ENCODE measurements at regions not wholly inside any gene's neighbourhood (a gene's known extent, or its start where the extent isn't known, plus 50 kb on each side); places are given as distances from the start of the nearest gene placed in this dataset.

GRCh38 chr3:30256474-30256873 is 349.9 kb upstream of the TGFBR2 start:
- no peaks in the 10 kb centered on the region for H3K36me3 Mint-ChIP-seq (ENCODE audit: low read depth, unreplicated experiment)
- no peak for TF ChIP-seq CTCF (IDR thresholded peaks at IDR 0.05; ENCODE audit: unreplicated experiment)
- H3K4me1 Mint-ChIP-seq (ENCODE audit: unreplicated experiment): peaks cover 13% of the 10 kb centered on the region
- no peak overlapping the region for H3K27ac Mint-ChIP-seq (ENCODE audit: unreplicated experiment)
- no peak overlapping the region for H3K4me3 Mint-ChIP-seq (ENCODE audit: unreplicated experiment)
- no peaks in the 10 kb centered on the region for H3K9me3 Mint-ChIP-seq (ENCODE audit: unreplicated experiment)
- DNase-seq (ENCODE audit: low spot score): no peak
- no peaks in the 10 kb centered on the region for H3K27me3 Mint-ChIP-seq (ENCODE audit: unreplicated experiment)

GRCh38 chr3:30258426-30259392 is 347.7 kb upstream of the TGFBR2 start:
- no peak overlapping the region for H3K27ac Mint-ChIP-seq (ENCODE audit: unreplicated experiment)
- H3K4me1 Mint-ChIP-seq (ENCODE audit: unreplicated experiment): peaks cover 16% of the 10 kb centered on the region
- TF ChIP-seq CTCF (IDR thresholded peaks at IDR 0.05; ENCODE audit: unreplicated experiment): no peak
- DNase-seq (ENCODE audit: low spot score): no peak
- H3K27me3 Mint-ChIP-seq (ENCODE audit: unreplicated experiment): peaks cover 4% of the 10 kb centered on the region
- no peak overlapping the region for H3K4me3 Mint-ChIP-seq (ENCODE audit: unreplicated experiment)
- H3K36me3 Mint-ChIP-seq (ENCODE audit: low read depth, unreplicated experiment): no peaks in the 10 kb centered on the region
- no peaks in the 10 kb centered on the region for H3K9me3 Mint-ChIP-seq (ENCODE audit: unreplicated experiment)

GRCh38 chr3:30259730-30260129 is 346.7 kb upstream of the TGFBR2 start:
- H3K27ac Mint-ChIP-seq (ENCODE audit: unreplicated experiment): no peak overlapping the region
- H3K36me3 Mint-ChIP-seq (ENCODE audit: low read depth, unreplicated experiment): no peaks in the 10 kb centered on the region
- no peak for DNase-seq (ENCODE audit: low spot score)
- H3K4me3 Mint-ChIP-seq (ENCODE audit: unreplicated experiment): no peak overlapping the region
- H3K4me1 Mint-ChIP-seq (ENCODE audit: unreplicated experiment): peaks cover 18% of the 10 kb centered on the region
- no peaks in the 10 kb centered on the region for H3K9me3 Mint-ChIP-seq (ENCODE audit: unreplicated experiment)
- TF ChIP-seq CTCF (IDR thresholded peaks at IDR 0.05; ENCODE audit: unreplicated experiment): no peak
- peaks cover 8% of the 10 kb centered on the region for H3K27me3 Mint-ChIP-seq (ENCODE audit: unreplicated experiment)

- no peaks in the 10 kb centered on the region for H3K9me3 Mint-ChIP-seq (ENCODE audit: unreplicated experiment)
- no peak for TF ChIP-seq CTCF (IDR thresholded peaks at IDR 0.05; ENCODE audit: unreplicated experiment)
- H3K4me3 Mint-ChIP-seq (ENCODE audit: unreplicated experiment): no peak overlapping the region
- H3K4me1 Mint-ChIP-seq (ENCODE audit: unreplicated experiment): peaks cover 18% of the 10 kb centered on the region
- no peaks in the 10 kb centered on the region for H3K36me3 Mint-ChIP-seq (ENCODE audit: low read depth, unreplicated experiment)
- H3K27me3 Mint-ChIP-seq (ENCODE audit: unreplicated experiment): peaks cover 8% of the 10 kb centered on the region
- no peak for DNase-seq (ENCODE audit: low spot score)
- no peak overlapping the region for H3K27ac Mint-ChIP-seq (ENCODE audit: unreplicated experiment)
These were observed 345.6 kb upstream of the TGFBR2 start for GRCh38 chr3:30260762-30261161.

GRCh38 chr3:30263238-30263924 is 343.0 kb upstream of the TGFBR2 start:
- peaks cover 12% of the 10 kb centered on the region for H3K4me1 Mint-ChIP-seq (ENCODE audit: unreplicated experiment)
- H3K9me3 Mint-ChIP-seq (ENCODE audit: unreplicated experiment): no peaks in the 10 kb centered on the region
- no peak overlapping the region for H3K4me3 Mint-ChIP-seq (ENCODE audit: unreplicated experiment)
- H3K27ac Mint-ChIP-seq (ENCODE audit: unreplicated experiment): no peak overlapping the region
- H3K36me3 Mint-ChIP-seq (ENCODE audit: low read depth, unreplicated experiment): no peaks in the 10 kb centered on the region
- DNase-seq (ENCODE audit: low spot score): no peak
- no peak for TF ChIP-seq CTCF (IDR thresholded peaks at IDR 0.05; ENCODE audit: unreplicated experiment)
- H3K27me3 Mint-ChIP-seq (ENCODE audit: unreplicated experiment): peaks cover 8% of the 10 kb centered on the region
